RCC 7860 (cell line): ENCODE measurements at regions not wholly inside any gene's neighbourhood (a gene's known extent, or its start where the extent isn't known, plus 50 kb on each side); places are given as distances from the start of the nearest gene placed in this dataset.
"Not testable (repeated sequence)": the region's sequence is repeated elsewhere in the genome, so short reads cannot be mapped to it uniquely, and the experiment has no call there.

ENCODE experiments used
- DNase-seq: peaks from one replicate; pipeline ENCODE4 v3.0.0-alpha.2; 2015; ENCODE audit warnings: low spot score
- FAIRE-seq: peaks from 2 replicates; lab custom pipeline; 2012; peaks lifted over from hg19 to GRCh38; lab: Jason Lieb, UNC

DNA sequence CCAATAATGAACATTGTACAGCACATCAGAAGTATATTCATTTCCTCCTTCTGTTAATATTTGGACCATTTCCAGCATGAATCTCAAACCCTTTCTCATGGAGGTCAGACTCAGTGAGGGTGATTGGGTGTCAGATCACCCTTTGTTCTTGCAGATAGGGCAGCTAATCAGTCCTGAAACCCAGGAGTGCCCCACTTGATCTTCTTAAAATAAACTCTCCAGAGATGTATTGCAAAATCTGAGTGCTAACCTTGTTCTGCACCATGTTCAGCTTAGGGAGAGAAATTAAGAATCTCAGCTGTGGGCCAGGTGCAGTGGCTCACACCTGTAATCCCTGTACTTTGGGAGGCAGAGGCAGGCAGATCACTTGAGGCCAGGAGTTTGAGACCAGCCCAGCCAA is 869.4 kb downstream of the TYW1 start:
- DNase-seq, result no peak
- no peak for FAIRE-seq

DNA sequence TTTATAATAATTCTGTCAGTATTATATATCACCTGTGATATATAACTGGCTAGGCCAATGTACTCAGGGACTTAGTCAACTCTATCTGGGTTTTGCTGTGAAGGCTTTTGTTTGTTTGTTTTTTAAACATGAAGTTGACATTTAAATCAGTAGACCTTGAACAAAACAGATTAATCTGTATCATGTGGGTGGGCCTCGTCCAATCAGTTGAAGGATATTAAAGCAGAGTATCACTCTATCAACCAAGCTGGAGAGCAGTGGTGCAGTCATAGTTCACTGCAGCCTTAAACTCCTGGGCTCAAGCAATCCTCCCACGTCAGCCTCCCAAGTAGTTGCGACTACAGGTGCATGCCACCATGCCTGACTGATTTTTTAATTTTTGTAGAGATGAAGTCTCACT is 870.2 kb downstream of the TYW1 start:
- FAIRE-seq (no peak), DNase-seq (no peak)

DNA sequence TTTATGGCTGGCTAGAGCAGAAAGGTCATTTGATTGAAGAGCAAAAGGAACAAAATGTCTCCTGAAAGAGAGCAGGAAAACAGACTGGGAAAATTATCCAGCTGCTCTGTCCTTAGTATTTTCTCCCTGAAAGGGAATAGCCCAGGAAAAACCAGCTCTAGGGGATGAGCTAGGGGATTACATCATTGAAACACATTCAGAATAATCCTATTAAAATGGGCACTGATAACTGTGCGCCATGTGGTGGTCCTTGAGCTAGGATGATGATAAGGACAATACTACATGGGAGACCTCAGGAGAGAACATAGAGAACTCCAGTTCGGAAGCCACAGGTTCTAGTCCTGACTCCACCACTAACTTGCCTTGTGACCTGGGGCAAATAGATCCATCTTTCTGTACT is 873.8 kb downstream of the TYW1 start:
- FAIRE-seq, result no peak
- no peak for DNase-seq

- FAIRE-seq, result no peak
- DNase-seq, result no peak
Observed at GRCh38 chr7:67875558-67875957, 878.9 kb downstream of the TYW1 start.

GRCh38 chr7:67878808-67879207 is 882.2 kb downstream of the TYW1 start:
- no peak for FAIRE-seq
- DNase-seq, result no peak

DNA sequence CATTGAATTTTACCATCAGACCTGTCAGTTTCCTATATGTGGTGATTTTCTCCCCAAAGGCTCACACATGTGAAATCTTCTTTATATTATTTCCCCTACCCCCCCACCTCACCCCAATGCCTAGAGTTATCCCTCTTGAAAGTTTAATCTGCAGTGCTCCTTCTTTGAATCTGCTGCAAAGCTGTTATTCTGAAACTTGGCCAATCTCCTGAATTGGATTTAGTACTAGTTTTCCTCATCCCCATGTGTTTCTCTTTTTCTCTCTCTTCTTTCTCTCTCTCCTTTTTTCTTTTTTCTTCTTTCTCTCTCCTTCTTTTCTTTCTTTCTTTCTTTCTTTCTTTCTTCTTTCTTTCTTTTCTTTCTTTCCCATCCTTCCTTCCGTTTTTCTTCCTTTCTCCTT is 886.2 kb downstream of the TYW1 start:
- DNase-seq, result no peak
- no peak for FAIRE-seq

- no peak for DNase-seq
- FAIRE-seq, result no peak
Observed at GRCh38 chr7:67890316-67890715, 893.7 kb downstream of the TYW1 start.

DNA sequence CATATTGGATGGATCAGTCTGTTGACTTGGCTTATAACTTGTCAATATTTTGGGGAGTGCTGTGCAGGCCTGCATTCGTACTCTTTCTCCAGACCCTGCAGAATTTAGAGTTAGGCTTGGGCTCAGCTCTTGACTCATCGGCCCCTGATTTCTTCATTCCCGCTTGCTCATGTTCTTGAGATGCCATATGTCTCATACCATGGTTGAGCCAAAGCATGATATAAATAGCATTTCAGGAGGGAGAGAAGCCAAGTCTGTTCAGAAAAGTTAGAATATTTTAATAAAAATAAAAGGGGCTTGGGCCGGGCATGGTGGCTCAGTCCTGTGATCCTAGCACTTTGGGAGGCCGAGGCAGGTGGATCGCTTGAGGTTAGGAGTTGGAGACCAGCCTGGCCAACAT is 898.1 kb downstream of the TYW1 start:
- DNase-seq, result no peak
- FAIRE-seq, result no peak

DNA sequence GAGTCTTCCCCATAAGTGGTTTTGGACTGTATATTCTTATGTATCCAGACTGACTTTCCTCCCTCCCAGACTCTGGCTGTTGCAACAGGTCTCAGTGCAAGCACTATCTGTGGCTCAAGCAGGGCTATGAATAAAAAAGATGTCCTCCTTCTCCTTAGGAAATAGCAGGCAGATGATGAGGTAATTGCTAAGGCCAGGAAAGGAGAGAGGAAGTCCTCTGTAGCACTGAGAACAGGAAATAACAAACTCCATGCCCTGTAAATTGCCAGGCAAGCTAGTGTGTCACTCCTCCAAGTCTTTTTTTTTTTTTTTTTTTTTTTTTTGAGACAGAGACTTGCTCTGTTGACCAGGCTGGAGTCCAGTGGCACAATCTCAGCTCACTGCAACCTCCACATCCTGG is 900.1 kb downstream of the TYW1 start:
- FAIRE-seq, result no peak
- no peak for DNase-seq

DNA sequence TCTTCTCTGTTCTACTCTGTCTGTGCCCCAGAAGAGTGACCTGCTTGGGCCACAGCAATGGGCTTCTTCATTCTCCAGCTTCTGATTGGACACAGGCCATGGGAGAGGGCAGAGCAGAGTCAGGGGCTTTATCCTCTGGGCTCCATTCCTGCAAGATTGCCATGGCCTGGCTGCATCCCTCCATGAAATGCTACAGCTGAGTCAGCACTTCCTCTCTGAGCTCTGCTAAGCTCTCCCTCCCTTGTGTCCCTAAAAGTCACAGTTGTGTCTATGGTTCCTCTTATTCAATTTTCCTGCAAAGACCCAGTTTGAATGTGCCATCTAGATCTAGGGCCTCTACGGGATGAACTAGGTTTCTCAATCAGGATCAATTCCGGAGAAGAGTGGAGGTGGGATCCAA is 903.8 kb downstream of the TYW1 start:
- FAIRE-seq (no peak), DNase-seq (no peak)

DNA sequence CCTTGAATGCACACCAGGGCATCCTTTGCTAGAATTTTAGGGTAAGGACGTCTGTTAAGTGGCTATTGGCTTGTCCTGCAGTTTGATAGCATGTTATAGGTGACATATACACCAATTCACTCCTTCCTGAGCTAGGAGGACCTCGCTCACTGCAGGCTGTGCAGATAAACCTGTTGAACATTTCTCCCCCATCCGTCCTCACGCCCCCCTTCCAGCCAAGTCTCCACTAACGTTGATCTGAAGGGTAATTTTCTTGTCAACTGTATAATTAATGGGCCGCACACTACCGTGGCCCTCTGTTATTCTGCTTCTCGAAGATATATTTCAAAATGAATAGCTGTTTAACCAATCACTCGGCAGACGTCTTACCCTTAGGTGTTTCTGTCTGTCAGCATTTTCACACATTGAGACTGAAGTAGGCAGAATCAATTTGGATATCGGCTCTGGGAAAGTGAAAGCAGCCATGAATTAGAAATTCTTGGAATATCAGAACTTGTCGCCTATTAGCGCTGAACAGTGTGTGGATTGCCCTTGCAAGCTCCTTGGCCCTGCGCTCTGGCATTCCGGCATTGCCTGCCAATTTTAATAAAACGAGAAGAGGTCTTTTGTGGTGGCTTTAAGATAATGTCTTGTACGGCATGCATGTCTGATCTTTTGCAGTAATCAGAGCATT is 905.3 kb downstream of the TYW1 start:
- DNase-seq (no peak), FAIRE-seq (no peak)

DNA sequence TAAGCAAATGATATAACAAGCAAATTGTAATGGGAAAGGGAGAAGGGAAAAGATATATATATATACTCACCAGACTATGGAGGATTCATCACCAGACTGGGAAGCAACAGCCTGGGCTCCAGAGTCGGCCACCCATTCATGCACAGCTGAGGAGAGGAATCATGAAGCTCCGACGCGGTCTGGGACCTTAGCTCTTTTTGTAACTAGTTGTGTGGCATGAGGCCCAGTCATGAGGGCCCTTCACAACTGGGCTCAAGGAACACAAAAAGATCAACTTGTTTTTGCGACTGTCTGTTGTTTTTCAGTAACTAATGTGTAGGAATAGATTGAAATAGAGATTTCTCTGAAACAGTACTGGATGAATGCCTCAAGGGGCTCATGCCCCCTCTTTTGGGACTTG is 911.2 kb downstream of the TYW1 start:
- no peak for FAIRE-seq
- DNase-seq, result no peak

DNA sequence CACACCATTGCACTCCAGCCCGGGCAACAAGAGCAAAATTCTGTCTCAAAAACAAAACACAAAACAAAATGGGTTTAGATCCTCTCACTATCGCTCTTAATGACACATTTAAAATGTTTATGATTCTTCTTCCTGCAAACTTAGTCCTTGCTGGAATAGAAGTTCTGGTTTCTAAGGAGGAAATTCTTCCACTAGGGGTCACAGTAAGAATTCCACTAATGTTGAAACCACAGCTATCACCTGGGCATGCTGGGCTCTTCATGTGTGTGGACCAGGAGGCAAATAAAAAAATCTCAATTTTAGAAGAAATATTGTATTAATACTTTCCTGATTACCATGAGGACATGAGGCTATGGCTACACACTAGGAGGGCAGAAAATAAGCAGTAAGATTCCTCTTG is 915.8 kb downstream of the TYW1 start:
- DNase-seq (no peak), FAIRE-seq (no peak)

GRCh38 chr7:67913604-67914003 is 917.0 kb downstream of the TYW1 start:
- FAIRE-seq (peak; percentile 66), DNase-seq (peak; percentile 61)

DNA sequence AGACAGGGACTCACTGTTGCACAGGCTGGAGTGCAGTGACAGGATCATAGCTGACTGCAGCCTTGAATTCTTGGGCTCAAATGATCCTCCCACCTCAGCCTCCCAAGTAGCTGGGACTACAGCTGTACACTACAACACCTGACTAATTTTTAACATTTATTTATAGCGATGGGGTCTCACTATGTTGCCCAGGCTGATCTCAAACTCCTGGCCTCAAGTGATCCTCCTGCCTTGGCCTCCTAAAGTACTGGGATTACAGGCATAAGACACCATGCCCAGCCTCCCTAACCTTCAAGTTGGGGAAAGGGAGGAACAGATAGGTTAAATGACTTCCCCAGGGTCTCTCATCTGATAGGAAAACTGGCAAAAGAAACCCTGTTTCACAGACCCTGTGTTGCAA is 919.5 kb downstream of the TYW1 start:
- not testable (repeated sequence) for FAIRE-seq, DNase-seq

GRCh38 chr7:67916571-67917436 is 920.2 kb downstream of the TYW1 start:
- no peak for FAIRE-seq
- DNase-seq, result no peak

GRCh38 chr7:67917437-67917755 is 920.8 kb downstream of the TYW1 start:
- FAIRE-seq (no peak), DNase-seq (no peak)

- FAIRE-seq (no peak), DNase-seq (no peak)
Observed at GRCh38 chr7:67918158-67918557, 921.5 kb downstream of the TYW1 start.

DNA sequence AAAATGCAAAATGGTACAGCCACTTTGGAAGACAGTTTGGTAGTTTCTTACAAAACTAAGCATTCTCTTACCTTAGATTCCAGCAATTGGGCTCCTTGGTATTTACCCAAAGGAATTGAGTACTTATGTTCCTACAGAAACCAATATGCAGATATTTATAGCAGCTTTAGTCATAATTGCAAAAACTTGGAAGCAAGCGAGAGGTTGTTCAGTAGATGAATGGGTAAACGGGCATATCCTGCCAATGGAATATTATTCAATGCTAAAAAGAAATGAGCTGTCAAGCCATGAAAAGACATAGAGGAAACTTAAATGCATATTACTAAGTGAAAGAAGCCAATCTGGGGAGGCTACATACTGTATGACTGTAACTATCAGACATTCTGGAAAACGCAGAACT is 926.7 kb downstream of the TYW1 start:
- FAIRE-seq (no peak), DNase-seq (no peak)

DNA sequence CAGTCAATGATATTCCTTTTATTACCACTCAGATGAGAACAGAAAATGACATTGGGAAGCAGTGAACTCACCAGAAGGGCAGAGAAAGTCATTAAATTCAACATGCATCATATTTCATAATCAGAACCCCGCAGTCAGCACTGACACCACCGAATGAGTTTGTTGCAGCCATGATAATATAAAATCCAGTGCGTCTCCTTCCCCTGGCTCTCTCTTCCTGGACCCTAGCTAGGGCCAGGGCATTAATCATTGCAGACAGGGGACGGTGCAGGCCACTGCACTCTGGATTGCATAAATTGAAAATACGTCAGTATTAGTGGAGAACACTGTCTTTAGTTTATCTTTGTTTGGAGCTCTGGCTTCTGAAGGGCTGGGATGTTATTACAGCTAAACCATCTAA is 931.5 kb downstream of the TYW1 start:
- FAIRE-seq (no peak), DNase-seq (no peak)

DNA sequence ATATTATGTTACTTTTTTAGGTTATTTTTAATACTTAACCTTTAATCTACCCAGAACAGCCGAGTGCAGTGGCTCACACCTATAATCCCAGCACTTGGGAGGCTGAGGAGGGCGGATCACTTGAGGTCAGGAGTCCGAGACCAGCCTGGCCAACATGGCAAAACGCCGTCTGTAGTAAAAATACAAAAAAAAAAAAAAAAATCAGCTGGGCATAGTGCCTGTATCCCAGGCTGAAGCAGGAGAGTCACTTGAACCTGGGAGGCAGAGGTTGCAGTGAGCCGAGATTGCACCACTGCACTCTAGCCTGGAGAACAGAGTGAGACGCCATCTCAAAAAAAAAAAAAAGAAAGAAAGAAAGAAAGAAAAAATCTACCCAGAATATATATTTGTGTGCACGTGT is 939.8 kb downstream of the TYW1 start:
- not testable (repeated sequence) for DNase-seq, FAIRE-seq

- FAIRE-seq, result no peak
- DNase-seq, result no peak
Observed at GRCh38 chr7:67940400-67940799, 943.8 kb downstream of the TYW1 start.

DNA sequence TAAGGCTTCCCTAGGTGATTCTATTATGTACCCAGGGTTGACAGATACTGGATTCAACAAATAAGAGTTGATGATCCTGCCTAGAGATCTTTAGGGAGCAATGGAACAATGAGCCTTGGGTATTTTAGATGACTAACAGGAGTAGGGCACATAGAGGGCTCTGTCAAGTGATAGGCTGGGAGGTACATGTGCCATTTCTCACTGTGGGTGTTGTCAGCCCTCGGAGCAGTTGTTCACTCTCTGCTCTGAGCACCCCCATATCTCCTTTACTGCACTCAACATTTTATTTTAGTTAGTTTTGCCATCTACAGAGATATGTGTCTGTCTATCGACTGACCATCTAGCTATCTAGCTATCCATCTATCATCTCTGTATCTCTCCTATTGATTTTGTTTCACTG is 950.6 kb downstream of the TYW1 start:
- DNase-seq (no peak), FAIRE-seq (no peak)
